NT2/D1 (cell line): ENCODE measurements at regions not wholly inside any gene's neighbourhood (a gene's known extent, or its start where the extent isn't known, plus 50 kb on each side); places are given as distances from the start of the nearest gene placed in this dataset.

Experiments
- YY1 ChIP-seq: IDR thresholded peaks from 2 replicates; pipeline ENCODE4 v1.6.1; 2011; ENCODE audit not compliant: insufficient read length, insufficient read depth
- ZNF274 ChIP-seq: IDR thresholded peaks from 2 replicates; pipeline ENCODE4 v1.6.1; 2011; ENCODE audit warnings: mild to moderate bottlenecking, low read depth, low read length

DNA sequence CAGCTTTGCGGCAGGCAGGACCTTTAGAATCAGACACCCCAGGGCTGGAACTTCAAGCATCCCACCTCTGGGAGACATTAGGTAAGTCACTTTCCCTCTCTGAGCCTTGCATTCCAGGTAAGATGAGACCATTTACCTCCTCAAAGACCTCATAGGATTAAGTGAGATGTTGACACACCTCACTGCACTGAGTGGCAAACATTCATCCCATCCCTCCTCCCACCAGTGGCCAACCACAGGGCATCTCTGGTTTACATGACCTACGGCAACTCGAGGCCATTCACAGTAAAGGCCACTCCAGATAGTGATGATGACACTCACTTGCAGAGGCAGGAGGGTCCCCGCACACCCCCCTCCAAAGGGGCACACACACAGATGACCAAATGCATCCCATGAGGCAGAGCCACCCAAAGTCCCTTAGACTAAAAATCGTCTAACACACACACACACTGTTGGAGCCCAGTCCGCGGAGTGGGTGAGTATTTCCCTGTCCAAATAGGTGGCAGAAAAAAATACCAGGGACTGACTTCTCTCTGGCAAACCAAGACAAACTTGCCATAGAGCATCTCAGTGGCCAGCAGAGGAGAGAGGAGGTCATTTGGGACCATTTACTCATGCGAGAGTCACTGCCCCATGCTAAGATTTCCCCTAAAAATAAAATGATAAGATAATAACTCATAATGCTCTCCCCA is 454.9 kb downstream of the SOX9 start:
- TF ChIP-seq YY1 (no peak), ZNF274 (no peak)
